Transverse colon (tissue), 4 donors: ENCODE measurements at regions not wholly inside any gene's neighbourhood (a gene's known extent, or its start where the extent isn't known, plus 50 kb on each side); places are given as distances from the start of the nearest gene placed in this dataset.

Experiments used
- POLR2A ChIP-seq: fragments of 450-650 bp; IDR thresholded peaks from one replicate; pipeline ENCODE4 v1.6.1; 2016; ENCODE audit warnings: antibody characterized with exemption, mild to moderate bottlenecking, moderate library complexity
- POLR2AphosphoS5 ChIP-seq, 3 donors: sonication (generic); formaldehyde crosslinking; IDR thresholded peaks; one replicate each; pipeline ENCODE4 v1.6.1; 2016; ENCODE audit warnings: antibody characterized with exemption in 3 of 3
- TF ChIP-seq, protein P1 (sequence below), 5 experiments: fragments of 200-600 bp in 3 of 5; fragments of 450-650 bp in 2 of 5; sonication (generic) in 3 of 5; IDR thresholded peaks; 1 replicate in 2 of 5; 2 replicates in 3 of 5; pipeline ENCODE4 v1.5.1; 2016 to 2017; ENCODE audit warnings: antibody characterized with exemption in 5 of 5, inconsistent platforms in 3 of 5, mild to moderate bottlenecking in 2 of 5, moderate library complexity in 1 of 5

DNA sequence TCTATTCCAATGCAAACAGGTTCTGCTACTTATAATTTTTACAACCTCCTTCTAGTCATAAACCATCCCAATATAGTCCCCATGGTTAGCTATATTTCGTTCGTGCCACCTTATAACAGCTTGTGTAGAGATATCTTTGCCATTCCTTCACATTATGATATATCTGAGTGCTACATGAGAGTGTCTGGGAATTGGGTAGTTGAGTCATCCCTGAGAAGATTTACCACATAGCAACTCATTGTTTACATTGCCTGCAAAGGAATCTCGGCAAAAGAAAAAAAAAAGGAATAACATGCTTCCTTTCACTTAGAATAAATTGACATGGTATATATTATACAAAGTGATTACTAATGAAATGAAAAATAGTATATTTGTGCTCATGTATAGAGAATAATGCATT, 86.0 kb upstream of the VGLL3 start:
- TF ChIP-seq, protein P1, sequence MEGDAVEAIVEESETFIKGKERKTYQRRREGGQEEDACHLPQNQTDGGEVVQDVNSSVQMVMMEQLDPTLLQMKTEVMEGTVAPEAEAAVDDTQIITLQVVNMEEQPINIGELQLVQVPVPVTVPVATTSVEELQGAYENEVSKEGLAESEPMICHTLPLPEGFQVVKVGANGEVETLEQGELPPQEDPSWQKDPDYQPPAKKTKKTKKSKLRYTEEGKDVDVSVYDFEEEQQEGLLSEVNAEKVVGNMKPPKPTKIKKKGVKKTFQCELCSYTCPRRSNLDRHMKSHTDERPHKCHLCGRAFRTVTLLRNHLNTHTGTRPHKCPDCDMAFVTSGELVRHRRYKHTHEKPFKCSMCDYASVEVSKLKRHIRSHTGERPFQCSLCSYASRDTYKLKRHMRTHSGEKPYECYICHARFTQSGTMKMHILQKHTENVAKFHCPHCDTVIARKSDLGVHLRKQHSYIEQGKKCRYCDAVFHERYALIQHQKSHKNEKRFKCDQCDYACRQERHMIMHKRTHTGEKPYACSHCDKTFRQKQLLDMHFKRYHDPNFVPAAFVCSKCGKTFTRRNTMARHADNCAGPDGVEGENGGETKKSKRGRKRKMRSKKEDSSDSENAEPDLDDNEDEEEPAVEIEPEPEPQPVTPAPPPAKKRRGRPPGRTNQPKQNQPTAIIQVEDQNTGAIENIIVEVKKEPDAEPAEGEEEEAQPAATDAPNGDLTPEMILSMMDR (IDR thresholded peaks at IDR 0.05) = no peak
- TF ChIP-seq POLR2A (no peak), POLR2AphosphoS5 (IDR thresholded peaks at IDR 0.05) (no peak)
